ENCODE measurements at regions not wholly inside any gene's neighbourhood (a gene's known extent, or its start where the extent isn't known, plus 50 kb on each side); places are given as distances from the start of the nearest gene placed in this dataset.
A peak's percentile ranks its signal among the peaks of the same experiment; 100 is the strongest.

- no peak for TF ChIP-seq CTCF (IDR thresholded peaks at IDR 0.05; ENCODE audit: insufficient read depth, low read length)
- peak; percentile 74 for DNase-seq (ENCODE audit: low read depth)
- no peak overlapping the region for H3K4me3 ChIP-seq (ENCODE audit: low read depth, low read length)
Measured at GRCh38 chr3:64398476-64398875, 173.2 kb upstream of the PRICKLE2 start.

GRCh38 chr3:64398006-64398405 is 172.7 kb upstream of the PRICKLE2 start:
- TF ChIP-seq CTCF (IDR thresholded peaks at IDR 0.05; ENCODE audit: insufficient read depth, low read length) = no peak
- no peak for DNase-seq (ENCODE audit: low read depth)
- no peak overlapping the region for H3K4me3 ChIP-seq (ENCODE audit: low read depth, low read length)

- no peak for TF ChIP-seq CTCF (IDR thresholded peaks at IDR 0.05; ENCODE audit: insufficient read depth, low read length)
- H3K4me3 ChIP-seq (ENCODE audit: low read depth, low read length) = no peak overlapping the region
- no peak for DNase-seq (ENCODE audit: low read depth)
Measured at GRCh38 chr3:64397573-64397972, 172.3 kb upstream of the PRICKLE2 start.

- DNase-seq (ENCODE audit: low read depth) = no peak
- no peak for TF ChIP-seq CTCF (IDR thresholded peaks at IDR 0.05; ENCODE audit: insufficient read depth, low read length)
- no peak overlapping the region for H3K4me3 ChIP-seq (ENCODE audit: low read depth, low read length)
Measured at GRCh38 chr3:64395490-64395889, 170.2 kb upstream of the PRICKLE2 start.

GRCh38 chr3:64393193-64393592 is 167.9 kb upstream of the PRICKLE2 start:
- H3K4me3 ChIP-seq (ENCODE audit: low read depth, low read length) = no peak overlapping the region
- no peak for TF ChIP-seq CTCF (IDR thresholded peaks at IDR 0.05; ENCODE audit: insufficient read depth, low read length)
- no peak for DNase-seq (ENCODE audit: low read depth)

GRCh38 chr3:64392001-64392400 is 166.7 kb upstream of the PRICKLE2 start:
- TF ChIP-seq CTCF (IDR thresholded peaks at IDR 0.05; ENCODE audit: insufficient read depth, low read length) = no peak
- peak; percentile 28 for DNase-seq (ENCODE audit: low read depth)
- H3K4me3 ChIP-seq (ENCODE audit: low read depth, low read length) = no peak overlapping the region

- no peak for DNase-seq (ENCODE audit: low read depth)
- no peak overlapping the region for H3K4me3 ChIP-seq (ENCODE audit: low read depth, low read length)
- TF ChIP-seq CTCF (IDR thresholded peaks at IDR 0.05; ENCODE audit: insufficient read depth, low read length) = no peak
Measured at GRCh38 chr3:64390893-64391292, 165.6 kb upstream of the PRICKLE2 start.

Data from fibroblast of the aortic adventitia (primary cell).